ENCODE measurements at regions not wholly inside any gene's neighbourhood (a gene's known extent, or its start where the extent isn't known, plus 50 kb on each side); places are given as distances from the start of the nearest gene placed in this dataset.
"Not testable (repeated sequence)": the region's sequence is repeated elsewhere in the genome, so short reads cannot be mapped to it uniquely, and the experiment has no call there.

DNA sequence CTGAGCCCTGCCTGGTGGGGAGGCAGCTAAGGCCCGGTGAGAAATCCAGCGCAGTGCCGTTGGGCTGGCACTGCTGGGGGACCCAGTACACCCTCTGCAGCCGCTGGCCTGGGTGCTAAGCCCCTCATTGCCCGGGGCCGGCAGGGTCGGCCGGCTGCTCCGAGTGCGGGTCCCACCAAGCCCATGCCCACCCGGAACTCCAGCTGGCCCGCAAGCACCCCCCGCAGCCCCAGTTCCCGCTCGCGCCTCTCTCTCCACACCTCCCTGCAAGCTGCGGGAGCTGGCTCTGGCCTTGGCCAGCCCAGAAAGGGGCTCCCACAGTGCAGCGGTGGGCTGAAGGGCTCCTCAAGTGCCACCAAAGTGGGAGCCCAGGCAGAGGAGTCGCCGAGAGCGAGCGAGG, 225.1 kb upstream of the ANKH start:
- H3K79me2 ChIP-seq (ENCODE audit: control insufficient read depth, insufficient read depth, low read length); dilution Hi-C loops (cut with MboI; ENCODE audit: extremely low pct_ligation_motif_present, low sequenced_read_pairs); H3K9me3 ChIP-seq (replicated peaks; ENCODE audit: control insufficient read depth, insufficient read depth, low read length); H3K27me3 ChIP-seq (ENCODE audit: control insufficient read depth in 2 of 2, insufficient read depth in 2 of 2, low read length in 2 of 2); CTCF ChIA-PET; H3K4me3 ChIP-seq (replicated peaks in 1 of 3; ENCODE audit: insufficient read depth in 1 of 3, low read depth in 1 of 3, low read length in 3 of 3); H3K4me2 ChIP-seq (ENCODE audit: insufficient read depth, low read length); BruUV-seq (replicated peaks); H2AFZ ChIP-seq (ENCODE audit: low read depth, low read length); H3K36me3 ChIP-seq (ENCODE audit: control insufficient read depth in 2 of 2, extremely low read depth in 1 of 2, insufficient read depth in 2 of 2, low read length in 2 of 2); H3K9ac ChIP-seq (replicated peaks; ENCODE audit: extremely low read depth, insufficient read depth, low read length); H3K4me1 ChIP-seq (ENCODE audit: control insufficient read depth, extremely low read depth, insufficient read depth, low read length); FAIRE-seq; DNase-seq (ENCODE audit: low read depth, low spot score); POLR2A ChIA-PET; intact Hi-C loops (cut with micrococcal nuclease); H3K27ac ChIP-seq (ENCODE audit: insufficient read depth, low read depth, low read length); H3K9me1 ChIP-seq (replicated peaks; ENCODE audit: control insufficient read depth, extremely low read depth, insufficient read depth, low read length); H4K20me1 ChIP-seq (replicated peaks; ENCODE audit: control insufficient read depth, extremely low read depth, insufficient read depth, low read length): not testable (repeated sequence)

DNA sequence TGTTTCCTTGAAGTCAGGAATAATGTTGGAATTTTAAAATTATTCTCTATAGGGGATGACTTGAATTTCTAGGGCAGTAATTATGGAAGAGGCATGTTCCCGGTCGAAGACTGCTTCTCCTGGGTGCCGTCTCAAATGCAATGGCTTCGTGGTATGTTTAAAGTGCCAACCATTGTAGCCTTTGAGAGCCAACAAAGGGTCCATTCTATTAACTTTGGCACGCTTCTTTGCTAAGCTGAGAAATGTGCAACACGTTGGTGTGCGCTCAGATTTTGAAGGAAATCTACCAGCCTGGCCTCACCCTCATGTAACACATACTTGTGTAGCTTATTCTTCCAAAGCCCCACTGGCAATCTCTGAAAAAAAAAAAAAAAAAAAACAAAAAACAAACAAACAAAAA, 221.2 kb upstream of the ANKH start:
- no peak for DNase-seq (ENCODE audit: low read depth, low spot score)
- Histone ChIP-seq H3K9me1 (replicated peaks; ENCODE audit: control insufficient read depth, extremely low read depth, insufficient read depth, low read length) (no peaks in the 10 kb centered on the region), H3K36me3 (ENCODE audit: control insufficient read depth in 2 of 2, extremely low read depth in 1 of 2, insufficient read depth in 2 of 2, low read length in 2 of 2) (no peaks in the 10 kb centered on the region), H3K27me3 (ENCODE audit: control insufficient read depth in 2 of 2, insufficient read depth in 2 of 2, low read length in 2 of 2) (no peaks in the 10 kb centered on the region), H3K4me3 (replicated peaks in 1 of 3; ENCODE audit: insufficient read depth in 1 of 3, low read depth in 1 of 3, low read length in 3 of 3) (no peak overlapping the region), H3K27ac (ENCODE audit: insufficient read depth, low read depth, low read length) (no peak overlapping the region), H3K79me2 (ENCODE audit: control insufficient read depth, insufficient read depth, low read length) (no peaks in the 10 kb centered on the region), H3K9ac (replicated peaks; ENCODE audit: extremely low read depth, insufficient read depth, low read length) (no peak overlapping the region), H3K9me3 (replicated peaks; ENCODE audit: control insufficient read depth, insufficient read depth, low read length) (no peaks in the 10 kb centered on the region), H3K4me1 (ENCODE audit: control insufficient read depth, extremely low read depth, insufficient read depth, low read length) (no peaks in the 10 kb centered on the region), H4K20me1 (replicated peaks; ENCODE audit: control insufficient read depth, extremely low read depth, insufficient read depth, low read length) (no peaks in the 10 kb centered on the region), H3K4me2 (ENCODE audit: insufficient read depth, low read length) (no peak overlapping the region), H2AFZ (ENCODE audit: low read depth, low read length) (no peak overlapping the region)
- TF ChIP-seq EZH2 (IDR thresholded peaks at IDR 0.05; ENCODE audit: borderline replicate concordance, low read depth, low read length, severe bottlenecking) (no peak), GATA2 (IDR thresholded peaks at IDR 0.05; ENCODE audit: insufficient read depth, insufficient read length, low read depth, low read length) (no peak)
- ChIA-PET CTCF (interaction anchor here (1.3 kb wide), 1 partner anchor 13 kb away, joined by 12 read pairs; no protein-coding TSS in a partner anchor), POLR2A (no interaction called here)
- intact Hi-C loops (cut with micrococcal nuclease) (no loop called here), dilution Hi-C loops (cut with MboI; ENCODE audit: extremely low pct_ligation_motif_present, low sequenced_read_pairs) (no loop called here)
- FAIRE-seq: no peak
- no TSS peak for BruUV-seq (replicated peaks)

Measured in endothelial cell of umbilical vein (primary cell).